ENCODE measurements at regions not wholly inside any gene's neighbourhood (a gene's known extent, or its start where the extent isn't known, plus 50 kb on each side); places are given as distances from the start of the nearest gene placed in this dataset.
A peak's percentile ranks its signal among the peaks of the same experiment; 100 is the strongest.

DNA sequence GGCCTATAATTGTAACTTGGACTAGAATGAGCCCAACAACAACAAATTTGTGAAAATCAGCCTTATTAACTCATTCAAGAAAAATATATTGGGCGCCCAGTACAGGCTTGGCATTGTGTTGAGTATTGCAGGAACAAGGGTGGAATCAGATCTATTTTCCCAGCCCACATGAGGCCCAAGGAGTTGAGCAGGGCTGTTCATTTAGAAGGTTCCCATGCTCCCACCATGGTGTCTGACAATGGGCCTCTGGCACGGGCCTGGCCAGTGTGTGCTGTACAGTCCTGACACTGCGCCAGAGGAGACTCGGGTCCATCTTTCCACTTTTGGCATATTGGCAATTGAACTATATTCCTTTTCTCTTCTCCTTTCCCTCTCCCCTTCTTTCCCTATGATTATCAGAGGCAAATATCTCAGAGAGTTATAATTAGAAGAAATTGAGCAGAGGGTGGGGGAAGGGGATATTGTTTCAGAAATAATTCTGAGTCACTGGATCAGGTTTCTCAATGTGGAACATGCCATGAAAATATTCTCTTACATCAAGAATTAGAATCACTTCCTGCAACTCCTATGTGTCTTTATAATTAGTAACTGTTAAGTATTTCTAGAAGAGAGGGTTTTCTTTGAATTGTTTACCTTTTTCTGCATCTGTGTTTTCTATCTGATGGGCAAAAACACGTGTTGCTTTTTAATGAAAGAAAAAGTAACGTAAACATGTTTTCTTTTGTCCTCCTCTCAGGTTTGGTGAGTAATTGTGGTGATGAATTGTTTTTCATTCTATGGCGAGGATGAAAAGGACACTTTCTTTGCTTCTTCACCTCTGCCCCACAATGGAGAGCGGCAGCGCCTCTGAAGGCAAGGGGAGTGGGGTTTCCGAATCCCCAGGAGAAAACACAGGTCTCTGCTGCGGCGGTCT is 209.4 kb downstream of the FOXA2 start:
- no peak for DNase-seq

DNA sequence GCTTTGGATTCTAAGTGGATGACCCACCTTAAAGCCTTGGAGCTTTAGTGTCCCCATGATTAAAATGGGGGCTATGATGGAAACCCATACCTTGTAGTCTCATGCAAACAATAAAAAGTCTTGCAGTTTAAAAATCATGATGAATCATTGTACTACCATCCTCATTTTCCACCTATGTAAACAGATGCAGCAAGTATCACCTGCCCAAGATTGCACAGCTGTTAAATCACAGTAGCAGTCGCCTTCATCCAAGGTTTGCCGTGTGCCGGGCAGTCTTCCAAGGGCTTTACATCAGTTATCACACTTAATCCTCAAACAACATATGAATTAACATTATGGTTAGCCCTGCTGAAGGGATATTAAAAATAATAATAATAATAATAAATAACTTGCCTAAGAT is 210.3 kb downstream of the FOXA2 start:
- DNase-seq = no peak

DNA sequence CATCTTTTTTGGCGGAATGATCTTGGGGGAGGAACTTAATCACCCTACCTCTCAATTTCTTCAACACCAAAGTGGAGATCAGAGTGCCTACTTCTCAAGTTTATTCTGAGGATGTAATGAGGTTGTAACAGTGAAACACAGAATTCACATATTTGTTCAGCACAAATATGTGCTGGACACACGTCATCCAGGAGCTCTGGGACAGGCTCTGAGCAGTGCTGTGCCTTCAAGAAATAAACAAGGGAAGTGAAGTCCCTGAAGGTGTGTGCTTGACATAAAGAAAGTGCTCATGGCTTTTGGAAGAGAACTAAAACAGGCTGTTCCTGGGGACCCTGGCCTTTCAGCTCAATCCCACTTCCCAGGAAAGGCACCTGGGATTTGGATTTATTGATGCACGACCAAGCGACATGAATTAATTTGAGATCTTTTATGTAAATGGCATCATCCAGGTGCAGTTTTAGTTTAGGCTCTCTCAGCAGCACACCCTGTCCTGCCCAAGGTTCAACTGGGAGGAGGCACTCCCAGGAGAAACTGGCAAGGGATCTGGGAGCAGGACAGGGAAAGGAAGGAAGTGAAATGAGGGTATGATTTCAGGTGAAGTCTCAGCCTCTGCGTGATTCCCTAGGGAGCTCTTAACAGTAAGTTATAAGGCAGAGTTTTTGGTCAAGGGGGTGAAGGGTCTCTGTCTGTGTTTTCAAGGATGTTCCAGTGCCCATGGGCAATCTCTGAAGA is 211.0 kb downstream of the FOXA2 start:
- DNase-seq = no peak

DNA sequence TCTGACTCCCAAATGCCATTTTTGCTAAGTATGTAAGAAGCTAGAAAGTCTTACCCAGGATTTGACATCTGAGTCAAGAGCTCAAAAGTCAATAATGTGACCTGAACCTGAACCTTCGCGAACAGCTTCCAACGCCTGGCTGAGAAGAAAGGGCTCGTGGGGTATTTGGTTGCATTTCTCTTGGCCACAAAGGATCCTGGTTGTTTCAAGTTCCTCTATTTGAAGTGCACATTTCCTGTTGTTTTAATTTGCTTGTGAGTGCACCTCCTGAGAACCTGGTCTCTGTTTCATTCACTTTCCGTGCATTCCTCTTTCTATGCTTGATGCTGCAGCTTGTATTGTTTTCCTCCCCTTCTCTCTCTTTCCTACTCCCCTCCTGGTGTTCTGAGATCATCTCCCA is 212.5 kb downstream of the FOXA2 start:
- DNase-seq = no peak

DNA sequence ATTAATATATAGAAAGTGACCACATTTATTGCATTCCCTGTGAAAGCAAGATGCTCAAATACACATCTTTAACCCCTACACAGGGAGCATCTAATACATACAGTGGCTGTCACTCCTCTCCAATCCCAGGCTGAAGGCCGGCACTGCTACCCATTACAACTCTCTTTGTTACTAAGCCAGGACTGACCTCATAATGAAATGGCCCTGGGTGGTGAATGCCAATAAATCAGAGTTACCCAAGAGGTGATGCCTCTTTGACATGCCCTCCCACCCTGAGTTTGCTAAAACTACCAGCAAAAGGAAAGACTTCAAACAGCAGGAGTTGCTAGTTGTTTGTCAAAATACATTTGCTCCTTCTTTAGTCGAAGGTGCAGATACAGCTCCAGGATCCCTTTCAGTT is 214.2 kb downstream of the FOXA2 start:
- no peak for DNase-seq

DNA sequence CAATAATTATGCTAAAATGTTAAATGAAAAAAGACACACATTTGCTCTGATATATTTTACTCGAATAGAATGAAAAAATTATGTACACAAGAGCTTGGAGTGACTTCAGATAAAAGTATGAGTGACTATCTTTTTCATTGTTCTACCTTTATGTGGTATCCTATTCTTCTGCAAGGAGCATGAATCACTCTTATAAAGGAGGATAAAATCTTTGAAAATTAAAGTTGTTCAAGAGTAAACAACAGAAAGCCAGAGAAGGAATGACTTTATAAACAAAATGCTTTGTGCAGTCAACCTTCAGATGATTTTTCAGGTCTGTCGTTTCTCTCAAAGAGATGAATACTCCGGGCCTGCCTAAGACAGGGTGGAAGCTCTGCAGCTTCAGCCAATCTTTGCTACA is 215.3 kb downstream of the FOXA2 start:
- DNase-seq = no peak

DNA sequence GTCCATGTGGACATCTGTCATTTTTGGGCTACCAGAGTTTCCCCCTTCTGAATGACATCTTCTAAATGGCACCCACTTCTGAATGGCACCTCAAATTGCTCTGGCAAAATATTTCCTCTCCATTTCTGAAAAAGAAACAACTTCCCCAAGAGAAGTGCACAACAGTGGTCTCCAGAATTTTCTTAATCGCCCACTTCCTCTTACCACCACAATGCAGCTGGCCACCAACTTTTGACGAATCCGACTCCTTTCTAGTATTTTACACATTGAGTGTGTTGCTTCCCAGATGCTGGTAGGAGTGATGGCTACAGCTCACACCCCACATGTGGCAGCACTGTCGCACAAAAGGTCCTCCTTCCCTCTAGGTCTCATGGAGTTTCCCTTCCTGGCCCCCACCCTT is 216.1 kb downstream of the FOXA2 start:
- no peak for DNase-seq

DNA sequence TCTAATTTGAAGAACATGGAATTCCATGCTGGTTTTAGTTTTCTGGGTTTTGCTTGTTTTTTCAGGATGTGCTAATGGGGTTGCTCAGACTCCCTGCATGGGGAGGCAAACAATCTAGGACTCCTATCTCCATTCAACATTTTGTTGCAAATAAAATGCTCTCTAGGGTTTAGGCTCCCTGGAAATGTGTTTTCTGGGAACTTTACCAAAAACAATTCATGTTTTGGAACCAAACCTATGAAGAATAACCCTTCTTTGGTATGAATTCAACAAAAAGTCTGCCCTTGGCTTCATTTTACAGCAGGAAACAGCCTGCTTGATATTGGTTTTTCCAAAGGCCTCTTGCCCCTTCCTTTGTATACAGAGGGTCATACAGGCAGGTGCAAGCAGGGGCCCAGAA is 217.7 kb downstream of the FOXA2 start:
- no peak for DNase-seq

DNA sequence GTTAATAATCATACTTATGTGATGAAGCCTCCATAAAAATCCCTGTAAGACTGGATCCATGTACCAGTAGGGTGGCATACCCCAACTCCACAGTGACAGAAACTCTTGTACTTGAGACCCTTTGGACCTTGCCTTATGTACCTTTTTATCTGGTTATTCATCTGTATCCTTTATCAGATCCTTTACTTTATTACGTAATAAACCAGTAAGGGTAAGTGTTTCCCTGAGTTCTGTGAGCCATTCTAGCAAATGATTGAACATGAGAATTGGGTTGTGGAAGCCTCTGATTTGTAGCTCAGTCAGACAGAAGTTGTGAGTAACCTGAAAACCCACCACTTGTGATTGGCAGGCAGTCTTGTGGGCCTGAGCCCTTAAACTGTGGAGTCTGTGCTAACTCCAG is 229.7 kb downstream of the FOXA2 start:
- no peak for DNase-seq

DNA sequence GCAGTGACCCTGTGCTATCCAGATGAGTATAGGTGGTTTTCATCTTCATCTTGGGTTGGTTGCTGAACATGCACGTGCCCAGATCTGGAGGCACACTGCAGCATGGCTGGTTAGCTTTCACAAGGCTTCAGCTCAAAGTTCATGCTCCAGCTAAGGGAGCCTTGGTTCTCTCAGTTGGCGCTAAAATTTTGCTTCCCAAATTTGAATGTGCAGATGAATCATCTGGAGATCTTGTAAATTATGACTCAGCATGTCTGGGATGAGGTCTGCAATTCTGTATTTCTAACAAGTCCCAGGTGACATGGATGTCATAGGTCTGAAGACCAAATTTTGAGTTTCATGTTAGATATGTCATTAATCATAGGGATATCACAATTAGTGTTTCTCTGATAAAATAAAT is 230.8 kb downstream of the FOXA2 start:
- DNase-seq = no peak

DNA sequence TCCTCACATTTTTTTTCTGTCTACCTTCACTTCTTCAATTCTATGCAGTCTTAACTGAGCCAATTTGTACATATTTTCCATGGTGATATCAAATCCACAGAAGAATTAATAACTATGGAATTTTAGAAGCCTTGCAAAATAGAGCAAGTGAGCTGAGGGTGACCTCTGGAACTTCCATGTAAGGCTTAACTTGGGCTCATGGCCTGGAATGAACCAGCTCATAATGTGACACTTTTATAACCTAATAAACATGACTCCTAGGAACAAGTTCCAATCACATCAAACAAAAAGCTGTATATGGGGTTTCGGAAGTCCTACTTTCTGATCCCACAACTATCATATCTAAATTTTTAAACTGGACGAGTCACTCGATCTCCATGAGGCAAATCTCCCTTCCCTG is 232.4 kb downstream of the FOXA2 start:
- no peak for DNase-seq

DNA sequence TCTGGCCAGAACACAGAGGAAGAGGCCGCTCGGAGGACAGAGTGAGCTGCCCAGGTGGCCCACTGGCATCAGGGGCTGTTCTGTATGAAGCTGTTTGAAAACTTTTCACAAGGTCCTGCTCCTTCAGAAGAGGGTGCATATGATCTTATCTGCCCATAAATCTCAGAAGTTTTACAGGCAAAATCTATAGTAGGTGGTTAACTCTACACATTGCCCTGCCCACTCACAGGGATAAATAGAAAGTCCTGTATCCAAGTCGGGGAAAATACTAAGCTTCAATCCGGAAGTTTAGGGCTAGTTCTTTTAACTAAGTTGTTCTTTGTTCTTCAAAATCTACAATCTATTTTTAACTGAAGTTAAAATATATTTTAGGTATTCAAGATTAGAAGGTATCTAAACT is 233.7 kb downstream of the FOXA2 start:
- no peak for DNase-seq

DNA sequence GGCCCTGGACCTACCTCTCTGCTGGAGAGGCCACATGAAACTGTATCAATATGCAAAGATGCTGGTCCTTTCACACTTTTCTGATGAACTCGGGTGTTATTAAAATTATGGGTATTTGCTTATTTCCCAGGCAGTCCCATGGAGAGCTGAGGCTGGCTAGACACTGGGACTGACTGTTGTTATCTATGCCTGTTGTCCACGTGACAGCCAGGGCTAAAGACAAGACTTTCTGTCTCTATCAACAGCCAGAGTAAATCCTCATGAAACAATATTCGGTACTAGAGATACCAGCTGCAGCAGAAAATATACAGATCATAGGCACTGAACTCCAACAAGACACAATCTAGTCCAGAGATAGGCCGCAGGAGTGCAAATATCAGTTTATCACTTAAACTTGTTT is 236.4 kb downstream of the FOXA2 start:
- DNase-seq = no peak

DNA sequence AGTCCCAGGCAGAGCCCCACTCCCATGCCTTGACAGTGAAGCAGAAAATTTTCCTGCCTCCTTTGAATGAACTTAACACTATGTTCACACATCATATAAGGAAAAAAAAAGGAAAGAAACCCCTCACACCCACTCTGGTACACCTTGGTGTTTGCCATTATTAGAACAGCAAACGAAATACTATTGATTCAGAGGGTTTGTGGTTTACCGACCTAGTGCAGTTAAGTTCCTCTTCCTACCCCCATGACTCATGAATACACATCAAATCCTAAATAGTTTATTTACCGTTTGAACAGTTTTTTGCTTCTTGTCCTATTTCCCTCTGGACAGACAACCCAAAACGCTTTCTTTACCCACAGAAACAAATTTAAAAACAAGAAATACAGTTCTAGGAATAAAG is 237.7 kb downstream of the FOXA2 start:
- no peak for DNase-seq

DNA sequence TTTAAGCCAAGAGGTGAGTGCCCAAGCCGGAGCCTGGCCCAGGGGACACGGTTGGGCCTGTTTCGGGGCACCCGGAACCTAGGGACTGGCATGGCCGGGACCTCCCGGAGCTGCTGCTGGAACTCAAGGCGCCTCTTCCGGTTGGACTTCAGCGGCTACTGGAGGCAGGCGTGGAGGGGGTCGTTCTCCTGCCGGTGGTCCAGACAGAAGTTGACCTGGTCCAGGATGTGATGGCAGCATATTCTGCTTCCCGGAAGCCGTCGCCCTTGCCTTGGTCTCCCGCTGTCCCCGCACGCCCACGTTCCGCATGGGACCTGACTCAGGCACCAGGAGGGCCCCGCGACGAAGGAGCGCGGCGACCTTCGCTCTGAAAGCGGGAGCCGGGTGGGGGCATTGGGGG is 240.8 kb downstream of the FOXA2 start:
- DNase-seq = no peak

DNA sequence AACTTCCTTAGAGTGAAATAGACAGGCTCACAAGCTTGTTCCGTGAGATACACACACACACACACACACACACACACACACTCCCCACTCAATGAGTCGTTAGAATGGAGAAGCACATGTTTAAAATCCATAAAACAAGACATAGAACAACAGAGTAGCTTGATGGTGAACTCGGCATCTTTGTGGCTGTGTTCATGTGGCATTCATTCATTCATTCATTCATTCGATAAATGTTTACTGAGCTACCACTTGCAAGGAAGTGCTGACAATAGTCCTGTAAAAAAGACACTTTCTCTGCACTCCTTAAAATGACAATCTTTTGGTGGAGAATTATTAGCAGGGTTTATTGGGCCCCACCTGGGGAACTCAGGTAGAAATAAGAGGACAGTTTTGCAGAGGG is 242.0 kb downstream of the FOXA2 start:
- no peak for DNase-seq

DNA sequence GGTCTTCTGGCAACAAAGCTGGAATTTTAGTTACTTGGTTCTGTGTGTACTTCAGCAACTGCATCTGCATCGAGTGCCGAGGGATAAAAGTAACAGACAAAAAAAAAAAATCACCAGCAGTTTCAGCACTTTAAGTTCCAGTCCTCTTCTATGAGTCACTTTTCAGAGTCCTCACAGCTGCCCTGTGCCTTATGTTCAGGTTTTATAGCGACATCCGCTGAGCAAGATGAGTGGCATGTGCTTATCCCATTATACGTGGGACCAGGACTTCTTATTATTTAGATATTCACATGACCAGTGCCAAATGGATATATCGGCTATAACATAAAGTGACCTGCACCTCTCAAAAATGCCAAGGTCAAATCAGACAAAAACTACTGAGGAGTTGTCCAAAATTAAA is 242.9 kb downstream of the FOXA2 start:
- no peak for DNase-seq

DNA sequence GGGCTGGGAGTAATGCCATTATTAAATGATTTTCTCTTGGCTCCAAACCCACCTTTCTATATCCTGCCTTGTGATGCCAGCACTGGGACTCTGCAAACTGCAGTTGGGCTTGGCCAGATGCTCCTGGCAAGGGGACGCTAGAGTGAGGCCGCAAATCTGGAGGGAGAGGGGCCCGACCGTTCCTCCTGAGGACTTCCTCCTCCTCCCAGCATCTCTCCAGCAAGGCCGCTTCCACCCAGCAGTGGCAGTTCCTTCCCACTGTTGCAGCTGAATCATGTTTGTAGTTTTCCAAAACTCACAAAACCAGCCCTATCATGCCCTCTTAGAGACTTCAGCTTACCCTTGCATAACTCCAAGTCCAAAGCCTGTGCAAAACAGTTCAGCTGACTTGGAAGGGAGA is 244.4 kb downstream of the FOXA2 start:
- DNase-seq = no peak

DNA sequence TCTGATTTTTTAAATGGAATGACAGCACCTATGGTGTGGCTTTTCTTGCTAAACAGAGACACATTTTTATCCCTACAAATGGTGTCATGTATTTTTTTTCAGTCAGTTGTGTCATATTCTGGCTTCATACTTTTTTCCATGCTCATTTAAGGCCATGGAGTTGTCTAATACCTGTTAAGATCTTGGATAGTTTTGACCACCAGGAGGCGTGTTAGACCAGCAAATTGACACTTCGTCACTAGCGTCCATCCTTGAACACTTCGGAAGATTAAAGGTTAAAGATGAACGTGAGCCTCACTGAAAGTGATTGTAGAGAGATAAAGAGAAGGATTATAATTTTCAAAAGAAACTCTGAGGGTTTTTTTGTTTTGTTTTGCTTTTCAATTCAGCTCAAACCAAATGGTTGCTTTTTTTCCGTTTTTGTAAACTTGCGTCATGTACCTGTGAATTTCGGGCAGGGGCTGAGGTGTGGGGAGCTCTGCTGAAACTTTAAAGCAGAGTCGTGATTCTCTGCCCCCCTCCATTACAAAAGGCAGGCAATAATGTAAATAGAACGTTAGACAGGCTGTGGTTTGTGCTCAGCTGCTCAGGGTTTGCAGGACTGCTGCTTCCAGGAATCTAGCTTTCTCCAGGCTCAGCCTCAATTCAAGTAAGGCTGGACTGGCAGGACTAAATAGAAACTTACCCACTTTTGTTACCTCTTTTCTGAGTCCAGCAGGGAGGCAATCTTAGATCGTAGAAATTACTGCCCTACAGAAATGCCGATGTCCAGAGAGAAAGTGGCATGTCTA is 245.1 kb downstream of the FOXA2 start:
- peak in 12 of 56 donors; percentile 1 to 58 (median 6) for DNase-seq

DNA sequence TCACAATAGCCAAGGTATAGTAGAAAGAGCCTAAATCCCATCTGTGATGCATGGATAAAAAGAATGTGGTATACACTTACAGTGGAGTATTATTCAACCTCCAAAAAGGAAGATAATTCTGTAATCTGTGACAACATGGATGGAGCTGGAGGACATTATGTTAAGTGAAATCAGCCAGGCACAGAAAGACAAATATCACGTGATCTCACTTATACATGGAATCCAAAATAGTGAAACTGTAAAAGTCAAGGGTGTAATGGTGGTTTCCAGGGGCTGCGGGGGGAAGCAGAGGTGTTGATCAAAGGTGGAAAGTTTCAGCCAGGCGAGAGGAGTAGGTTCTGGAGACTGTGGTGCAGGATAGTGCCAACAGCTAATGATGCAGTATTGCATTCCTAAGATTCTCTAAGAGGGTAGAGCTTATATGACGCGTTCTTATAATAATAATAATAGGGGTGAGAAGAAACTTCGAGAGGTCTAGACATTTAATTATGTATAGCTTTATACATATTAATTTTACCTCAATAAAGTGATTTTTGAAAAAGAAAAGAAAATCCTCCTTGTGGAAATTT is 246.1 kb downstream of the FOXA2 start:
- no peak for DNase-seq

DNA sequence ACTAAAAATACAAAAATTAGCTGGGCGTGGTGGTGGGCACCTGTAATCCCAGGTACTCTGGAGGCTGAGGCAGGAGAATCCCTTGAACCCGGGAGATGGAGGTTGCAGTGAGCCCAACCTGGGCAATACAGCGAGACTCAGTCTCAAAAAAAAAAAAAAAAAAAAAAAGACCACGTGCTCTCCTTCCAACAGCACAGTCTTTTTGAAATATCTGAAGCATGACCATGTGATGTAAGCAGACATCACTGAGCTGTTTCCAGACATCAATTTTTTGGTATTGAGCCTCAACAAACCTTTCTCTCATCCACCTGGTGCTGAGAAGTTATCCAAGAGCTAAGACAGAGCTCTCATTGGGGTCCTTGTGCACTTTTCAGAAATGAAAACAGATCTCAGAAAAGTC is 249.2 kb downstream of the FOXA2 start:
- DNase-seq = no peak

Data from amygdala (tissue), 56 donors.